Calu3 (cell line): ENCODE measurements at regions not wholly inside any gene's neighbourhood (a gene's known extent, or its start where the extent isn't known, plus 50 kb on each side); places are given as distances from the start of the nearest gene placed in this dataset.

ENCODE experiments used
- BruUV-seq: library from RNA; stranded (reverse); fragments of 400-500 nt; replicated peaks from 2 replicates; lab custom pipeline; 2021; lab: Mats Ljungman, UMichigan
- CTCF ChIA-PET: fragments of 300-600 bp; sonication (Branson Sonifier 250); formaldehyde crosslinking; loops from one replicate; lab custom pipeline; 2022; ENCODE audit warnings: antibody characterized with exemption; lab: Charles Lee
- DNase-seq: peaks from one replicate; pipeline ENCODE4 v3.0.0; 2022
- H3K27ac Mint-ChIP-seq: one replicate; pipeline ENCODE4 v1.8.0; 2022; ENCODE audit warnings: mixed read lengths; ENCODE audit not compliant: unreplicated experiment
- H3K27me3 Mint-ChIP-seq: one replicate; pipeline ENCODE4 v1.8.0; 2022; ENCODE audit warnings: mixed read lengths; ENCODE audit not compliant: unreplicated experiment
- H3K36me3 Mint-ChIP-seq: one replicate; pipeline ENCODE4 v1.8.0; 2022; ENCODE audit warnings: mild to moderate bottlenecking, moderate library complexity, mixed read lengths; ENCODE audit not compliant: insufficient read depth, unreplicated experiment
- H3K4me1 Mint-ChIP-seq: one replicate; pipeline ENCODE4 v1.8.0; 2022; ENCODE audit warnings: mild to moderate bottlenecking, low read depth, mixed read lengths; ENCODE audit not compliant: unreplicated experiment
- H3K4me3 Mint-ChIP-seq: one replicate; pipeline ENCODE4 v1.8.0; 2022; ENCODE audit warnings: mild to moderate bottlenecking, low read depth, moderate library complexity, mixed read lengths; ENCODE audit not compliant: unreplicated experiment
- H3K9me3 Mint-ChIP-seq: one replicate; pipeline ENCODE4 v1.8.0; 2022; ENCODE audit warnings: low read depth, mixed read lengths; ENCODE audit not compliant: unreplicated experiment
- intact Hi-C: fragments of 100-400 bp; cut with micrococcal nuclease; formaldehyde crosslinking; loops from one replicate; pipeline ENCODE4 v1.10.0; 2022; ENCODE audit not compliant: unreplicated experiment
- TF ChIP-seq, protein P1 (sequence below): fragments of 200-600 bp; IDR thresholded peaks from one replicate; pipeline ENCODE4 v1.8.0; 2022; ENCODE audit warnings: antibody characterized with exemption; ENCODE audit not compliant: unreplicated experiment

- TF ChIP-seq, protein P1, sequence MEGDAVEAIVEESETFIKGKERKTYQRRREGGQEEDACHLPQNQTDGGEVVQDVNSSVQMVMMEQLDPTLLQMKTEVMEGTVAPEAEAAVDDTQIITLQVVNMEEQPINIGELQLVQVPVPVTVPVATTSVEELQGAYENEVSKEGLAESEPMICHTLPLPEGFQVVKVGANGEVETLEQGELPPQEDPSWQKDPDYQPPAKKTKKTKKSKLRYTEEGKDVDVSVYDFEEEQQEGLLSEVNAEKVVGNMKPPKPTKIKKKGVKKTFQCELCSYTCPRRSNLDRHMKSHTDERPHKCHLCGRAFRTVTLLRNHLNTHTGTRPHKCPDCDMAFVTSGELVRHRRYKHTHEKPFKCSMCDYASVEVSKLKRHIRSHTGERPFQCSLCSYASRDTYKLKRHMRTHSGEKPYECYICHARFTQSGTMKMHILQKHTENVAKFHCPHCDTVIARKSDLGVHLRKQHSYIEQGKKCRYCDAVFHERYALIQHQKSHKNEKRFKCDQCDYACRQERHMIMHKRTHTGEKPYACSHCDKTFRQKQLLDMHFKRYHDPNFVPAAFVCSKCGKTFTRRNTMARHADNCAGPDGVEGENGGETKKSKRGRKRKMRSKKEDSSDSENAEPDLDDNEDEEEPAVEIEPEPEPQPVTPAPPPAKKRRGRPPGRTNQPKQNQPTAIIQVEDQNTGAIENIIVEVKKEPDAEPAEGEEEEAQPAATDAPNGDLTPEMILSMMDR: no peak
- CTCF ChIA-PET: no interaction called here
- Mint-ChIP-seq H3K4me3 (no peak overlapping the region), H3K9me3 (peaks cover 3% of the 10 kb centered on the region), H3K36me3 (no peaks in the 10 kb centered on the region), H3K4me1 (no peaks in the 10 kb centered on the region), H3K27ac (no peak overlapping the region), H3K27me3 (no peaks in the 10 kb centered on the region)
- no peak for DNase-seq
- BruUV-seq: no TSS peak
- intact Hi-C loops: no loop called here
Measured at GRCh38 chr13:86383561-86383960, 584.3 kb upstream of the SLITRK6 start.

- H3K4me1 Mint-ChIP-seq: no peaks in the 10 kb centered on the region
- no peaks in the 10 kb centered on the region for H3K27me3 Mint-ChIP-seq
- no peak overlapping the region for H3K4me3 Mint-ChIP-seq
- no peaks in the 10 kb centered on the region for H3K9me3 Mint-ChIP-seq
- intact Hi-C loops: no loop called here
- no peak overlapping the region for H3K27ac Mint-ChIP-seq
- no peaks in the 10 kb centered on the region for H3K36me3 Mint-ChIP-seq
- BruUV-seq: no TSS peak
- TF ChIP-seq, protein P1: no peak
- DNase-seq: no peak
- CTCF ChIA-PET: no interaction called here
Measured at GRCh38 chr13:86397635-86398034, 598.4 kb upstream of the SLITRK6 start.

- Mint-ChIP-seq H3K4me3 (no peak overlapping the region), H3K27me3 (no peaks in the 10 kb centered on the region), H3K9me3 (no peaks in the 10 kb centered on the region), H3K27ac (no peak overlapping the region), H3K4me1 (no peaks in the 10 kb centered on the region), H3K36me3 (no peaks in the 10 kb centered on the region)
- CTCF ChIA-PET: no interaction called here
- BruUV-seq: no TSS peak
- intact Hi-C loops: no loop called here
- TF ChIP-seq, protein P1: no peak
- no peak for DNase-seq
Measured at GRCh38 chr13:86399572-86399971, 600.4 kb upstream of the SLITRK6 start.

DNA sequence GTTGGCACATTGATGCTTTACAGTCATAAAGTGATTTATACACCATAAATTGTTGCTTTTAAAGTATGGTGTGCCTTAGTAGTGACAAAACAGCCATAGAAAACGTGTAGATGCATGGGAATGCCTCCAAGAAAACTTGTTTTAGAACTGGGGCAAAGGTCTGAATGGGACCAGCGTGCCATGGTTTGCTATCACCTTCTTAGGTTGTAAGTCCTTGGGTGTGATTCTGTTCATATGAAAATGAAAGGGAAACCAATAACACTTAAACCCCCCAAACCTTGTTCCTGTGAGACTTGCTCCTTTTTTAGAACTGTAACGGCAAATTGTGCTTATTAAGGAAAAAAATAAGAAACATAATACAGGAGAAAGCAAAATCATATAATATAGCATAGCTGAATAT, 603.3 kb upstream of the SLITRK6 start:
- H3K4me3 Mint-ChIP-seq: no peak overlapping the region
- CTCF ChIA-PET: no interaction called here
- H3K27ac Mint-ChIP-seq: no peak overlapping the region
- intact Hi-C loops: no loop called here
- TF ChIP-seq, protein P1: no peak
- no peak for DNase-seq
- H3K36me3 Mint-ChIP-seq: no peaks in the 10 kb centered on the region
- BruUV-seq: no TSS peak
- no peaks in the 10 kb centered on the region for H3K4me1 Mint-ChIP-seq
- no peaks in the 10 kb centered on the region for H3K9me3 Mint-ChIP-seq
- no peaks in the 10 kb centered on the region for H3K27me3 Mint-ChIP-seq
